ENCODE measurements at regions not wholly inside any gene's neighbourhood (a gene's known extent, or its start where the extent isn't known, plus 50 kb on each side); places are given as distances from the start of the nearest gene placed in this dataset.

- TF ChIP-seq CTCF (IDR thresholded peaks at IDR 0.05) (no peak), POLR2A (IDR thresholded peaks at IDR 0.05) (no peak)
Observed at GRCh38 chr16:64470916-64471315, 650.9 kb downstream of the CDH11 start.
